Activated T-cell treated with anti-CD3 and anti-CD28 coated beads for 4 hours (primary cell): ENCODE measurements at regions not wholly inside any gene's neighbourhood (a gene's known extent, or its start where the extent isn't known, plus 50 kb on each side); places are given as distances from the start of the nearest gene placed in this dataset.
"Not testable (repeated sequence)": the region's sequence is repeated elsewhere in the genome, so short reads cannot be mapped to it uniquely, and the experiment has no call there.

ENCODE experiments used
- DNase-seq: peaks from one replicate; pipeline ENCODE4 v3.0.0-alpha.2; 2020

DNA sequence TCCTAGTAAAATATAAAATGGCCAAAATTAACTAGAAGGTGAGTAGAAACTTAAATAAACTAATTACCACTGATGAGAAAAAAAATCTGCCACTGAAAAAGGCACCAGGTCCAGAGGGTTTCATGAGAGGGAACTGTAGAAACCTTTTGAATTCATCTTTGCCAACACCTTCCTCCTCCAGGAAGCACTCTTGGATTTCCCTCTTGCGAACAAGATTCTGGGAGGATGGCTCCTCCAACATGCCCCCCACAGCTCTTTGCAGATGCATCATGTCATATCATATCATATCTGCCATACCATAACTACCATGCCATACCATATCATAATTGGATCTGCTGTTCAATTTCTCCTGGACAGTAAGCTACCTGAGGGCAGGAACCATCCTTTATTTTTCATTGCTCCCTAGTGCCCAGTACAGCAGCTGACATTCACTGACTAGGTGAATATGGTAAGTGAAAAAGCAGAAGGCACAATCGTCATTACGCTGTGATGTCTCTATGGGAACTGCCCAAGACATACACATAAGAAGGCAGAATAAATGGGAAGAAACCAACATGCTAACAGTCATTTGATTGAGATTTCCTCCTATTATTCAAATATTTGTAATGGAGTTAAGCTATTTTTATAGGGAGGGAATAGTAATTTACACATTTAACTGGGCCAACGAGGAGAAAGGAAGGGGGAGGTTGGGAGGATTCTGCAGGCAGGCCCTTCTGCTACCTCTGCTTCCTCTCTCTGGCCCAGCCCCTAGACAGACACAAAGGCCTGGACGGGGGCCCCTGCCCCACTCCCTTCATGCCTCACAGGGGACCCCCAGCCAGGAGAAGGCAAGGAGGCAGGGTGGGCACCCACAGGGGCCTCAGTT is 110.1 kb upstream of the SMURF2 start:
- DNase-seq, result no peak

- DNase-seq, result no peak
Observed at GRCh38 chr17:64769712-64770111, 107.6 kb upstream of the SMURF2 start.

GRCh38 chr17:64767269-64767997 is 105.3 kb upstream of the SMURF2 start:
- DNase-seq, result no peak

- DNase-seq, result no peak
Observed at GRCh38 chr17:64765191-64765889, 103.2 kb upstream of the SMURF2 start.

GRCh38 chr17:64750891-64751677 is 89.0 kb upstream of the SMURF2 start:
- DNase-seq, result no peak

- DNase-seq, result no peak
Observed at GRCh38 chr17:64750478-64750877, 88.4 kb upstream of the SMURF2 start.

DNA sequence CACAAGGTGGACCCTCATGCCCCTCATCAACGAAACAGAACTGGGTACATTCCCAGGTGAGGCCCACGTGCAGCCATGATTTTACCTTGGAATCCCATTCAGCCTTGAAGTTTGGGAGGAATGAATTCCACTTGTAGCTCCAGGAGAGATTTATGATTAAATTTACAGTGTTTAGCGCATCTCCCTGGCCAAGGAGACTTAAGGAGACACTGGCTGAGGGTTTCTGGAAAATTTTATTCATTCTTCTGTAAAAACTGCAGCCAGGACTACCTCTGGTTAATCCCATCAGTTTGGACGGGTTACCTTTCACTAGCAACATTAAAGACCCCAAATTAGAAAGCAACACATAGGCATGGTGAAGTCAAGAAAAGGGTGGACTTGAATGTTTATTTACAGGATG is 87.2 kb upstream of the SMURF2 start:
- DNase-seq, result no peak

- no peak for DNase-seq
Observed at GRCh38 chr17:64747938-64748540, 85.9 kb upstream of the SMURF2 start.

DNA sequence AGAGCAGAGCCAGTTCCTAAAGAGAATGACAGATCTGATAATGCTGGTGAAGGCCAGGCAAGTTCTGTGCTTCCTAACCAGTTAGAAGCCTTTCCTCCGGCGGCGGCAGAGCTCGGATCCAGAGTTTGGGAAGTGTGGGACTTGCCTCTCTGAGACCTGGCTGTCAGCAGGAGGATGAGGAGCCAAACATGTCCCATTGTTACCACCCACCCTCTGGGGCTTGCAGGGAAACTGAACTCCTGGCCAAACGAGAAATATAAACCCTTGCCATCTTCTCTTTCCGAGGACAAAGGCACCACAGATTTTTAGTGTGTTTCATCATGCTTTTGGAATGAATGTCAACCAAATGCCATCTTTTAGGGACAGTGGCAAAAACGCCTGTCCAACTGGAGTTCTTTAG is 80.2 kb upstream of the SMURF2 start:
- DNase-seq, result no peak

GRCh38 chr17:64741916-64742315 is 79.8 kb upstream of the SMURF2 start:
- DNase-seq, result not testable (repeated sequence)

DNA sequence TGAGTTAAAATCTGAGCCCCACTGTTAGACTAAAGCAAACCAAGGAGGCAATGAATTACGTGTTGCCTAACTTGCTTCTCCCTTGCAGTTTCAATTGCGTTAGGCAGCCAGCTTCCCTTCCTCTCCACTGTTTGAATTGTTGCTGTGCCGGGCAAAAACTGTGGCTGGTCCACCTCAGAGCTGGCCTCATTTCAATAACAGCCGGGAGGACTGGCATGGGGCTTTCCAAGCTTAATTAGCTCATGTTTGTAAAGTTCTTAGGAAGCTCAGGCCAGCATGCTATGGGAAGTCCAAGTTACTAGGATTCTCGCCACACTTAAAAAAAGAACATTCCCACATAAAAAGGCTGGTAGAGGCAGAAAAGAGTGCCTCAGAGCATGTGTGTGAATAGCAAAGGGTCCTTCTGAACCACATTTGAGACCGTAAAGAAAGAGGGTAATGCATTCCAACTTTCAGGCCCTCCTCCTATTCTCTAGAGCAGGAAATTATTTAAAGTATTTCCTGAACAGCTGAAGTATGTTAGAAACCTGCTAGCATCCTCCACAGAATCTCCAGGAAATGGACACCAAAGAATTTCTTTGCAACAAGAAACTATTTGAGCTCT is 79.0 kb upstream of the SMURF2 start:
- DNase-seq, result no peak

GRCh38 chr17:64739316-64740058 is 77.4 kb upstream of the SMURF2 start:
- DNase-seq, result no peak

GRCh38 chr17:64736804-64737492 is 74.8 kb upstream of the SMURF2 start:
- peak; percentile 37 for DNase-seq

DNA sequence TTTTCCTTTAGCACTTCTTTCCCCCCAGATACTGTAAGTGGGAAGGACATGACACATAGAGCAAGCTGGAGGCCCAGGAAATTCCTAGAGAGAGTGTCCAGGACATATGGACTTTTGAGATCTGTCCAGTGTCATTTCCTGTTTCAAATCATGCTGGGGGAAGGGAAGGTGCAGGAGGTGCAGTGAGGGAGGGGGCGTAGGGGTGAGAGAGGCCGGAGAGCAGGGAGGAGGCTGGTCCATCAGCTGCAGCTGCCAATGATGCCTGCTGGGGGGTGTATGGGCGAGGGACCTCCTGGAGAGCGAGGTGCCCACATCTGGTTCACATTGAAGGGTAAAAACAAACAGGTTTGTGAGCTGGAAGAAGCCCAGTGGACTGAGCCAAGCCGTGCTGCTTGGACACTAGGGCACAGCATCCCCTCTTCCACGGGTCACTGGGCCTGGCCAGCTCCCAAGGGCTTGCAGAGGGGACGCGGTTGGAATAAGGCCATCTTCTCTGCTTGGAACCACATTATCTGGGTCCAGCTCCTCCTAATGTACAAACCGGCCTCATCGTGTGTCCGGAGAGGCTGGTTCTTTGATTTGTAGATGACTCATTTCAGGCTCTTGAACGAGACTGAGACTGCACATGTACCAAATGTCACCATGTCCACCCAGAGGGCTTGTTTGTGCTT is 70.4 kb upstream of the SMURF2 start:
- no peak for DNase-seq

GRCh38 chr17:64730023-64730422 is 67.9 kb upstream of the SMURF2 start:
- not testable (repeated sequence) for DNase-seq

DNA sequence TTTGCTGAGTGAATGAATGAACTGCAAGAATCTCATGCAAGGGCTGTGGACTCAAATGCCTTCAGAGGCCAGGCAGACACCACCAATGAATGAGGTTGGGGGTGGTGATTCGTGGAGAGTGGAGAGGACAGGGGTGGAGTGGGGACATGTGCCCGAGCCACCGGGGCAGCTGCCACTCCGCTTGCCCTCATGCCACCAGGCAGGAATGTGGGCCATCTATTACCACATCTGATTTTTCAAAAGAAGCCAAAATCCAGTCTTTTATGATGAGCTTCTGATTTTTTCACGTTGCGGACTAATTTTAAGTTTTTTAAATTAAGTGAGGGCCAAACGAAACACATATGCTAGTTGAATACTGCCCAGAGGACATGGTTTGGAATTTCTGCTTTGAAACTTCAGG is 67.1 kb upstream of the SMURF2 start:
- no peak for DNase-seq

DNA sequence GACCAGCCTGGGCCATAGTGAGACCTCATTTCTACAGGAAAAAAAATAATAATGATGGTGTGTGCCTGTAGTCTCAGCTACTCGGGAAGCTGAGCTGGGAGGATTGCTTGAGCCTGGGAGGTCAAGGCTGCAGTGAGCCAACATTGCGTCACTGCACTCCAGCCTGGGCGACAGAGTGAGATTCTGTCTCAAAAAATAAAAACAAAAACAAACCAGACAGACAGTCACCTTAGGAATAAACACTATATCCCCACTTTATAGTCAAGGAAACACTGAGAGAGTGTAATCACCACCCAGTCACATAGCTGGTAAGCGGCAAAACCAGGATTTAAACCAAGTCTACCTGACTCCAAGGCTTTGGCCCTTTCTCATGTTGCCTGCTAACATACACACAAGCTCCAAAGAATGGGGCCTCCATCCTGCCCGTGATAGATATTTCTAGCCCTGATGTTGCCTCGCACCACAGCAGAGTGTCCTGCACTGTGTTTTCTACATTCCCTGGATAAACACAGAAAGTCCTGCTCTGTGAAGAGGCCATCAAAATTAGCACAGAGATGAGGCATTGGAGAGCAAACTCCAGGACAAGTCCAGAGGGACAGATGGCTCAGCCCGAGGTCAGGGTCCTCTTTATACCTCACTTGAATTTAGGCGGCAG is 66.1 kb upstream of the SMURF2 start:
- DNase-seq, result no peak

DNA sequence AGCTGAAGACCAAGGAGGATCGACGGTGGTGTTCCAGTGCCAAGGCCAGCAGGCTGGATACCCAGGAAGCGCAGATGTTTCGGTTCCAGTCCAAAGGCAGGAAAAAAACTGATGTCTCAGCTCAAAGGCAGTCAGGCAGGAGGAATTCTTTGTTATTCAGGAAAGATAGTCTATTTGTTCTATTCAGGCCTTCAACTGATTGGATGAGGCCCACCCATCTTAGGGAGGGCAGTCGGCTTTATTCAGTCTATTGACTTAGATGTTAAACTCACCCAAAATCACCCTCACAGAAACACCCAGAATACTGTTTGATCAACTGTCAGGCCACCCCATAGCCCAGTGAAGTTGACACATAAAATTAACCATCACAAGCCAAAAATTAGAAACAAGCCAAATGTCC is 63.9 kb upstream of the SMURF2 start:
- not testable (repeated sequence) for DNase-seq

- DNase-seq, result not testable (repeated sequence)
Observed at GRCh38 chr17:64724246-64724645, 62.1 kb upstream of the SMURF2 start.
